ENCODE measurements at regions not wholly inside any gene's neighbourhood (a gene's known extent, or its start where the extent isn't known, plus 50 kb on each side); places are given as distances from the start of the nearest gene placed in this dataset.

- ATAC-seq (ENCODE audit: poor library complexity) (no peak), DNase-seq (no peak)
- intact Hi-C loops (cut with DNase I): no loop called here
These were observed 245.5 kb downstream of the PHLDA1 start for GRCh38 chr12:75786070-75786469.

- ATAC-seq (ENCODE audit: poor library complexity) (peak; percentile 67), DNase-seq (peak; percentile 45)
- intact Hi-C loops (cut with DNase I): no loop called here
These were observed 247.0 kb downstream of the PHLDA1 start for GRCh38 chr12:75784591-75784990.

GRCh38 chr12:75783093-75783877, 248.3 kb downstream of the PHLDA1 start:
- ATAC-seq (ENCODE audit: poor library complexity) (peak; percentile 43), DNase-seq (no peak)
- intact Hi-C loops (cut with DNase I): no loop called here

GRCh38 chr12:75782069-75782581, 249.5 kb downstream of the PHLDA1 start:
- intact Hi-C loops (cut with DNase I): no loop called here
- DNase-seq: no peak
- ATAC-seq (ENCODE audit: poor library complexity): no peak

GRCh38 chr12:75781532-75782046, 250.0 kb downstream of the PHLDA1 start:
- DNase-seq: no peak
- no peak for ATAC-seq (ENCODE audit: poor library complexity)
- intact Hi-C loops (cut with DNase I): no loop called here

GRCh38 chr12:75779891-75780496, 251.6 kb downstream of the PHLDA1 start:
- intact Hi-C loops (cut with DNase I): no loop called here
- DNase-seq: no peak
- ATAC-seq (ENCODE audit: poor library complexity): no peak

GRCh38 chr12:75774261-75775052, 257.1 kb downstream of the PHLDA1 start:
- no peak for ATAC-seq (ENCODE audit: poor library complexity)
- intact Hi-C loops (cut with DNase I): no loop called here

GRCh38 chr12:75773377-75773776, 258.2 kb downstream of the PHLDA1 start:
- intact Hi-C loops (cut with DNase I): no loop called here
- ATAC-seq (ENCODE audit: poor library complexity) (no peak), DNase-seq (no peak)

More at GRCh38 chr12:75774261-75775052, 257.1 kb downstream of the PHLDA1 start:
- no peak for DNase-seq

GRCh38 chr12:75771023-75771422, 259.6 kb upstream of the KRR1 start:
- intact Hi-C loops (cut with DNase I): no loop called here
- no peak for ATAC-seq (ENCODE audit: poor library complexity)
- DNase-seq: no peak

GRCh38 chr12:75767957-75768356, 256.5 kb upstream of the KRR1 start:
- intact Hi-C loops (cut with DNase I): no loop called here
- no peak for ATAC-seq (ENCODE audit: poor library complexity)
- DNase-seq: no peak

- DNase-seq (no peak), ATAC-seq (ENCODE audit: poor library complexity) (no peak)
- intact Hi-C loops (cut with DNase I): no loop called here
These were observed 255.1 kb upstream of the KRR1 start for GRCh38 chr12:75766263-75767160.

GRCh38 chr12:75765170-75766059, 254.0 kb upstream of the KRR1 start:
- no peak for ATAC-seq (ENCODE audit: poor library complexity)
- DNase-seq: no peak
- intact Hi-C loops (cut with DNase I): no loop called here

GRCh38 chr12:75764091-75764841, 252.9 kb upstream of the KRR1 start:
- intact Hi-C loops (cut with DNase I): no loop called here
- no peak for DNase-seq
- ATAC-seq (ENCODE audit: poor library complexity): no peak

- ATAC-seq (ENCODE audit: poor library complexity): no peak
- intact Hi-C loops (cut with DNase I): no loop called here
- no peak for DNase-seq
These were observed 249.3 kb upstream of the KRR1 start for GRCh38 chr12:75760573-75761294.

- no peak for ATAC-seq (ENCODE audit: poor library complexity)
- intact Hi-C loops (cut with DNase I): no loop called here
- no peak for DNase-seq
These were observed 248.6 kb upstream of the KRR1 start for GRCh38 chr12:75759842-75760572.
